Body of pancreas (tissue), 4 donors: ENCODE measurements at regions not wholly inside any gene's neighbourhood (a gene's known extent, or its start where the extent isn't known, plus 50 kb on each side); places are given as distances from the start of the nearest gene placed in this dataset.

Experiments
- ATAC-seq: fragments of 150-250 bp; one replicate; pipeline ENCODE4 v1.9.1; 2016
- DNase-seq, 4 donors: peaks; one replicate each; pipeline ENCODE4 v3.0.0-alpha.2; 2019
- H3K27ac ChIP-seq, 4 donors: fragments of 200-600 bp; sonication (generic); 1 replicate in 3 of 4; 2 replicates in 1 of 4; pipeline versions ENCODE4 v1.5.1 to v1.6.1; 2016 to 2019; ENCODE audit warnings: mild to moderate bottlenecking in 1 of 4, mixed read lengths in 1 of 4, moderate library complexity in 1 of 4
- H3K27me3 ChIP-seq, 2 donors: fragments of 200-600 bp; sonication (generic); one replicate each; pipeline ENCODE4 v1.6.0; 2016; ENCODE audit warnings: mild to moderate bottlenecking in 1 of 2
- H3K36me3 ChIP-seq, 2 donors: fragments of 200-600 bp; sonication (generic); replicated peaks in 1 of 2; 2 replicates each; pipeline ENCODE4 v1.5.1; 2016; ENCODE audit warnings: low read depth in 2 of 2; ENCODE audit not compliant: insufficient read depth in 1 of 2
- H3K4me1 ChIP-seq: fragments of 200-600 bp; sonication (generic); one replicate; pipeline ENCODE4 v1.6.0; 2016
- H3K4me3 ChIP-seq, 2 donors: fragments of 200-600 bp; sonication (generic); 1 replicate in 1 of 2; 2 replicates in 1 of 2; pipeline ENCODE4 v1.5.1; 2016 to 2019
- H3K9me3 ChIP-seq, 3 donors: fragments of 200-600 bp; sonication (generic); 1 replicate in 2 of 3; 2 replicates in 1 of 3; pipeline ENCODE4 v1.5.1; 2016
- POLR2A ChIP-seq, 3 donors: fragments of 450-650 bp; IDR thresholded peaks; one replicate each; pipeline ENCODE4 v1.6.1; 2016; ENCODE audit warnings: antibody characterized with exemption in 3 of 3, mild to moderate bottlenecking in 2 of 3
- WGBS, 2 donors: methylation state at CpG; one replicate each; pipeline ENCODE4 v1.1.5; 2017; 5-methylcytosine and 5-hydroxymethylcytosine counted together
- intact Hi-C: fragments of 100-400 bp; cut with DNase I; formaldehyde crosslinking; loops from one replicate; pipeline ENCODE4 v1.15.1; 2023
- TF ChIP-seq, protein P1 (sequence below), 7 experiments: fragments of 450-650 bp in 4 of 7; fragments of 200-600 bp in 3 of 7; sonication (generic) in 3 of 7; IDR thresholded peaks; one replicate each; pipeline ENCODE4 v1.5.1; 2016 to 2019; ENCODE audit warnings: antibody characterized with exemption in 7 of 7

DNA sequence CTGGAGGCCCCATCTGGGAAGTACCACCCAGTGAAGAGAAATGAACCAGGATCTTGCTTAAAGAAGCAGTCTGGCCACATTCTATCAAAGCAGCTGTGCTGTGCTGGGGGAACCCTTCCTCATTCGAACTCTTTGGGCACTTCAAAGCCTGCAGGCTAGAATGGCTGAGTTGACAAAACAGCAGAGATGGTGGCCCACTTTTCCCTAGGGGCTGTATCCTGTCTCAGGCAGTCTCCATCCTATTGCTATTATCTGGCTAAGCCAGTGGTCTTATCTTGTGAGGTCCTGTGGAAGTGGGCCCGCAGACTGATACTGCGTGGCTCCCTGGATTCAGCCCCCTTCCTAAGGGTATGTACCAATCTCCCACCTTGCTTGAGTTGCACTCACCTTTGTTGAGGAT is 114.3 kb downstream of the VSIG4 start:
- Histone ChIP-seq H3K27me3 (no peaks in the 10 kb centered on the region), H3K27ac (no peak overlapping the region), H3K9me3 (no peaks in the 10 kb centered on the region), H3K36me3 (no peaks in the 10 kb centered on the region), H3K4me1 (no peaks in the 10 kb centered on the region), H3K4me3 (no peak overlapping the region)
- intact Hi-C loops: no loop called here
- WGBS, 2 donors: 55% methylated on average over 2 of the region's 3 CpGs; no CpG with 5 or more reads in 1 of the 2 donors
- ATAC-seq: no peak
- no peak for TF ChIP-seq POLR2A (IDR thresholded peaks at IDR 0.05)
- TF ChIP-seq, protein P1, sequence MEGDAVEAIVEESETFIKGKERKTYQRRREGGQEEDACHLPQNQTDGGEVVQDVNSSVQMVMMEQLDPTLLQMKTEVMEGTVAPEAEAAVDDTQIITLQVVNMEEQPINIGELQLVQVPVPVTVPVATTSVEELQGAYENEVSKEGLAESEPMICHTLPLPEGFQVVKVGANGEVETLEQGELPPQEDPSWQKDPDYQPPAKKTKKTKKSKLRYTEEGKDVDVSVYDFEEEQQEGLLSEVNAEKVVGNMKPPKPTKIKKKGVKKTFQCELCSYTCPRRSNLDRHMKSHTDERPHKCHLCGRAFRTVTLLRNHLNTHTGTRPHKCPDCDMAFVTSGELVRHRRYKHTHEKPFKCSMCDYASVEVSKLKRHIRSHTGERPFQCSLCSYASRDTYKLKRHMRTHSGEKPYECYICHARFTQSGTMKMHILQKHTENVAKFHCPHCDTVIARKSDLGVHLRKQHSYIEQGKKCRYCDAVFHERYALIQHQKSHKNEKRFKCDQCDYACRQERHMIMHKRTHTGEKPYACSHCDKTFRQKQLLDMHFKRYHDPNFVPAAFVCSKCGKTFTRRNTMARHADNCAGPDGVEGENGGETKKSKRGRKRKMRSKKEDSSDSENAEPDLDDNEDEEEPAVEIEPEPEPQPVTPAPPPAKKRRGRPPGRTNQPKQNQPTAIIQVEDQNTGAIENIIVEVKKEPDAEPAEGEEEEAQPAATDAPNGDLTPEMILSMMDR (IDR thresholded peaks at IDR 0.05): no peak
- no peak for DNase-seq

DNA sequence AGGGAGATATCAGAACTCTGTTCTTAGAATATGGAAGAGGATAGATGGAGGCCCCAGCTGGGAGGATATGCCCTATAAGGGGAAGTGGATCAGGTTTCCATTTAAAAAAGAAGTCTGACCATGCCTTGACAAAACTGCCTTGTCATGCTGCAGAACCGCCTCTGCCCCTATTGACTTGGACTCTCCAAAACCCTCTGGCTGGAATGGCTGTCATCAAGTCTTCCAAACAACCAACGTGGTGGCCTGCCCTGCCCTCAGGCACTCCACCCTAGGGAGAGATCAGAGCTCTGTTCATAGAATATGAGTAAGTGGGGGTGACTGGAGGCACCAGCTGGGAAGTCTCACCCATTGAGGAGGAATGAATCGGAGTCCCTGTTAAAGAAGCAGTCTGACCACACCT is 114.9 kb downstream of the VSIG4 start:
- ATAC-seq (no peak), DNase-seq (no peak)
- intact Hi-C loops: no loop called here
- Histone ChIP-seq H3K36me3 (no peaks in the 10 kb centered on the region), H3K27me3 (no peaks in the 10 kb centered on the region), H3K27ac (no peak overlapping the region), H3K4me1 (no peaks in the 10 kb centered on the region), H3K9me3 (no peaks in the 10 kb centered on the region), H3K4me3 (no peak overlapping the region)
- no peak for TF ChIP-seq POLR2A (IDR thresholded peaks at IDR 0.05)
- TF ChIP-seq, protein P1 (IDR thresholded peaks at IDR 0.05): no peak
- WGBS, 2 donors: 51% methylated on average over 2 of the region's 3 CpGs; no CpG with 5 or more reads in 1 of the 2 donors

DNA sequence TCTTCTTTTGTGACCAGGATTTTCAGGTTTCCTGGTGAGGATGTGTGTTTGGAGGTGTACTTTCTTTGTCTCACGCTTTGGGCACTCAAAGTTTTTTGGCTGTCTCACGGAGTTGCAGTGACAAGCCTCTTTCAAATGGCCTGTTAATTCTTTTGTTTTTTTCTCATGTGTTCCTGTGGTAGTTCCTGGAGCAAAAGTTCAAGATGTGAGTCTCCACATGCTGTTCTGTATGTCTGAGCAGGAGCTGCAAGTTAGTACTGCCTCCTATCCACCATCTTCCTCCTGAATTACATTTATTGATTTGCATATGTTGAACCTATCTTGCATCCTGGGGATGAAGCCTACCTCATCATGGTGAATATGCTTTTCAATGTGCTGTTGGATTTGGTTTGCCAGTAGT is 118.5 kb downstream of the VSIG4 start:
- no peak for ATAC-seq
- no peaks in the 10 kb centered on the region for H3K9me3 ChIP-seq
- no peaks in the 10 kb centered on the region for H3K27me3 ChIP-seq
- no peaks in the 10 kb centered on the region for H3K36me3 ChIP-seq
- 23 to 40% methylated on average over 2 of the region's 2 CpGs for WGBS, 2 donors
- no peaks in the 10 kb centered on the region for H3K4me1 ChIP-seq
- intact Hi-C loops: no loop called here
- no peak for TF ChIP-seq POLR2A (IDR thresholded peaks at IDR 0.05)
- TF ChIP-seq, protein P1 (IDR thresholded peaks at IDR 0.05): no peak
- no peak overlapping the region for H3K27ac ChIP-seq
- no peak for DNase-seq
- H3K4me3 ChIP-seq: no peak overlapping the region

DNA sequence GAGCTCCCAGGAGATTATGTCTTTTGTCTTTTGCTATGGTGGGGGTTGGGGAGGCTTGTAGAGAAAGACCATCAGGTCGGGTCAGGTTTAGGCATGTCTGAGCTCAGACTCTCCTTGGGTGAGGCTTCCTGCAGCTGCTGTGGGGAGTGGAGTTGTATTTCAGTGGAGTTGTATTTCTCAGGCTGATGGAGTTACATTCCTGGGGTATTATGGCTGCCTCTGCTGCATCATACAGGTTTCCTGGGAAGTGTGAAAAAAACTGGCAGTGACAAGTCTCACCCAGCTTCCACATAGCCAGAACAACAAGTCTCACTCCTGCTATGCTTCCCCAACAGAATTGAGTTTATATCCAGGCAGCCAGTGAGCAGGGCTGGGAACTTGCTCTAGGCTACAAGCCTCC is 119.3 kb downstream of the VSIG4 start:
- DNase-seq: no peak
- intact Hi-C loops: no loop called here

DNA sequence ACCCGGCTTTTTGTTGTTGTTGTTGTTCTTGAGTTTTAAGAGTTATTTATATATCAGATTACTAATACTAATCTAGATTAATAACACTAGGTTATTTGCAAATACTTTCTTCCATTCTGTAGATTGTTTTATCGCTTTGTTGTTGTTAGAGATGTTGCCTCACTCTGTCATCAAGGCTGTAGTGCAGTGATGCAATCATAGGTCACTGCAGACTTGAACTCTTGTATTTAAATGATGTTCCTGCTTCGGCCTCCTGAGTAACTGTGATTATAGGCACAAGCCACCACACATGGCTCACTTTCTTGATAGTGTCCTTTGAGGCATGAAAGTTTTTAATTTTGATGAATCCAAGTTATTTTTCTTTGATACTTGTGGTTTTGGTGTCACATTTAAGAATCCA is 129.0 kb downstream of the VSIG4 start:
- DNase-seq (no peak), ATAC-seq (no peak)
- no peaks in the 10 kb centered on the region for H3K9me3 ChIP-seq
- intact Hi-C loops: no loop called here
- H3K27me3 ChIP-seq: no peaks in the 10 kb centered on the region
- H3K27ac ChIP-seq: no peak overlapping the region
- H3K4me3 ChIP-seq: no peak overlapping the region
- no peak for TF ChIP-seq POLR2A (IDR thresholded peaks at IDR 0.05)
- WGBS, 2 donors: 55 to 56% methylated on average over 3 of the region's 3 CpGs
- no peaks in the 10 kb centered on the region for H3K36me3 ChIP-seq
- H3K4me1 ChIP-seq: no peaks in the 10 kb centered on the region

More for the DNA sequence above, 119.3 kb downstream of the VSIG4 start:
- TF ChIP-seq, protein P1 (IDR thresholded peaks at IDR 0.05): no peak
- TF ChIP-seq POLR2A (IDR thresholded peaks at IDR 0.05): no peak
- Histone ChIP-seq H3K4me3 (no peak overlapping the region), H3K27me3 (no peaks in the 10 kb centered on the region), H3K36me3 (no peaks in the 10 kb centered on the region), H3K4me1 (no peaks in the 10 kb centered on the region), H3K27ac (no peak overlapping the region), H3K9me3 (no peaks in the 10 kb centered on the region)
- 27% methylated on average over 1 of the region's 1 CpG; no CpG with 5 or more reads in 1 of the 2 donors for WGBS, 2 donors
- no peak for ATAC-seq
